HepG2 (cell line): ENCODE measurements at regions not wholly inside any gene's neighbourhood (a gene's known extent, or its start where the extent isn't known, plus 50 kb on each side); places are given as distances from the start of the nearest gene placed in this dataset.

Experiments
- ATAC-seq: fragments of 200-7000 bp; cut with Tn5 transposase; 3 replicates; pipeline ENCODE4 v1.9.1; 2020; ENCODE audit warnings: mild to moderate bottlenecking, moderate library complexity
- BruUV-seq: library from RNA; stranded (reverse); fragments of 400-500 nt; replicated peaks from 2 replicates; lab custom pipeline; 2021; lab: Mats Ljungman, UMichigan
- CTCF ChIA-PET: fragments of 300-600 bp; formaldehyde crosslinking; extraction: SDS; loops from one replicate; lab custom pipeline; 2021; ENCODE audit warnings: low total read pairs, inconsistent platforms, low intra/inter-chr PET ratio; lab: Yijun Ruan, JAX
- POLR2A ChIA-PET: fragments of 350-600 bp; sonication (Branson Sonifier 250); formaldehyde crosslinking; loops from one replicate; lab custom pipeline; 2020; ENCODE audit warnings: antibody characterized with exemption, inconsistent platforms; lab: Yijun Ruan, JAX
- DNase-seq: peaks from one replicate; pipeline ENCODE4 v3.0.0-alpha.2; 2015; ENCODE audit warnings: low spot score
- FAIRE-seq: peaks from 3 replicates; lab custom pipeline; 2011; peaks lifted over from hg19 to GRCh38; lab: Jason Lieb, UNC
- H2AFZ ChIP-seq: one replicate; pipeline ENCODE4 v1.6.1; 2011; ENCODE audit warnings: low read length, inconsistent platforms
- H3K27ac ChIP-seq: fragments of 300-600 bp; 3 replicates; pipeline ENCODE4 v1.8.0; 2011; ENCODE audit warnings: mixed run types, mild to moderate bottlenecking, mixed read lengths, low read length, inconsistent platforms; ENCODE audit not compliant: insufficient read depth; ENCODE audit errors: extremely low read length
- H3K27me3 ChIP-seq, 2 experiments: fragments of 200-600 bp in 1 of 2; 2 replicates in 1 of 2; 3 replicates in 1 of 2; pipeline versions ENCODE4 v1.6.0 to v1.8.0; 2011; ENCODE audit warnings: low read length in 2 of 2, mild to moderate bottlenecking in 2 of 2, moderate library complexity in 2 of 2, inconsistent platforms in 1 of 2; ENCODE audit not compliant: insufficient read depth in 2 of 2, control insufficient read depth in 1 of 2
- H3K36me3 ChIP-seq, 2 experiments: fragments of 200-600 bp in 1 of 2; replicated peaks in 1 of 2; 2 replicates in 1 of 2; 3 replicates in 1 of 2; pipeline versions ENCODE4 v1.5.1 to v1.8.0; 2011; ENCODE audit warnings: low read length in 2 of 2, inconsistent platforms in 1 of 2; ENCODE audit not compliant: insufficient read depth in 2 of 2, control insufficient read depth in 1 of 2
- H3K4me1 ChIP-seq: 2 replicates; pipeline ENCODE4 v1.5.1; 2012; ENCODE audit warnings: low read length, inconsistent platforms; ENCODE audit not compliant: insufficient read depth
- H3K4me2 ChIP-seq: 2 replicates; pipeline ENCODE4 v1.6.0; 2011; ENCODE audit warnings: low read depth, low read length, inconsistent platforms
- H3K4me3 ChIP-seq, 3 experiments: fragments of 200-600 bp in 1 of 3; sonication (generic), shearing (Covaris generic) in 1 of 3; replicated peaks in 1 of 3; 2 replicates each; pipeline ENCODE4 v1.5.1; 2011 to 2016; ENCODE audit warnings: low read length in 3 of 3, inconsistent platforms in 2 of 3, low read depth in 2 of 3, mild to moderate bottlenecking in 2 of 3, control low read depth in 1 of 3, mixed read lengths in 1 of 3; ENCODE audit not compliant: insufficient read depth in 1 of 3
- H3K79me2 ChIP-seq: one replicate; pipeline ENCODE4 v1.6.1; 2011; ENCODE audit warnings: low read length, inconsistent platforms; ENCODE audit not compliant: insufficient read depth
- H3K9ac ChIP-seq: 2 replicates; pipeline ENCODE4 v1.6.0; 2011; ENCODE audit warnings: mild to moderate bottlenecking, low read depth, low read length, inconsistent platforms; ENCODE audit not compliant: insufficient read depth
- H3K9me3 ChIP-seq: 2 replicates; pipeline ENCODE4 v1.5.1; 2012; ENCODE audit warnings: mild to moderate bottlenecking, low read length
- H4K20me1 ChIP-seq: 2 replicates; pipeline ENCODE4 v1.6.0; 2011; ENCODE audit warnings: inconsistent platforms, mild to moderate bottlenecking, low read length, moderate library complexity; ENCODE audit not compliant: insufficient read depth
- DBP ChIP-seq: sonication (generic); formaldehyde crosslinking; IDR thresholded peaks from 2 replicates; pipeline ENCODE4 v1.4.0; 2020; ENCODE audit warnings: missing genetic modification reagents; ENCODE audit errors: not compliant biosample characterization
- LRRFIP1 ChIP-seq: sonication (generic); formaldehyde crosslinking; conservative IDR thresholded peaks from 2 replicates; pipeline ENCODE4 v1.4.0; 2020; ENCODE audit warnings: missing genetic modification reagents
- ZNF34 ChIP-seq: sonication (generic); formaldehyde crosslinking; IDR thresholded peaks from 2 replicates; pipeline ENCODE4 v1.4.0; 2020; ENCODE audit warnings: mild to moderate bottlenecking, missing genetic modification reagents, borderline replicate concordance
- ZNF503 ChIP-seq: sonication (generic); formaldehyde crosslinking; IDR thresholded peaks from 2 replicates; pipeline ENCODE4 v1.4.0; 2020; ENCODE audit warnings: missing genetic modification reagents
- WGBS: methylation state at CpG from one replicate; pipeline ENCODE4 v1.1.6; 2017; ENCODE audit warnings: low lambda C conversion rate; 5-methylcytosine and 5-hydroxymethylcytosine counted together
- in situ Hi-C: cut with HindIII; loops from 2 replicates; pipeline ENCODE4 v1.10.0; 2017; ENCODE audit warnings: low pct_unique_long_range_greater_than_20kb; ENCODE audit not compliant: extremely low pct_ligation_motif_present
- intact Hi-C: fragments of 100-400 bp; cut with micrococcal nuclease; formaldehyde crosslinking; loops from one replicate; pipeline ENCODE4 v1.10.0; 2022; ENCODE audit not compliant: unreplicated experiment

DNA sequence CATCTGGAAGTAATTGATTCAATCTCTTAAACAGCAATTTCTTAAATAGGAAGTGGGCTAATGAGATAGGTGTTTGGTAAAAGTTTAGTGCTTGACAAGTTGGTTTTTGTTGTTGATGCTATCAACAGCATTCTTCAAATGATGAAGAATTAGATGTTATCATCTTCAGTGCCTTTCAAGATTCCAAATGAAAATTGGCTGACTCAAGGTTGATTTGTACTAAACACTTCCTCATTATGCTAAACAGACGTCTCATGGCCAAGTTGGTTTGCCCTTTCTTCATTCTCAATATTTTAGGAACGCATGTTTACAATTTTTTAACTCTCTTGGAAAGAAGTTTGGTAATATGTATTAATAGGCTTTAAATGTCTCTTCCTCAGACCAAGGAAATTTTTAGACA, 86.0 kb downstream of the MID1IP1 start:
- ATAC-seq (no peak), FAIRE-seq (no peak), DNase-seq (no peak)
- no peaks in the 10 kb centered on the region for H4K20me1 ChIP-seq
- no peaks in the 10 kb centered on the region for H3K9me3 ChIP-seq
- no peak overlapping the region for H3K4me3 ChIP-seq
- intact Hi-C loops (no loop called here), in situ Hi-C loops (no loop called here)
- no peaks in the 10 kb centered on the region for H3K36me3 ChIP-seq
- ChIA-PET CTCF (no interaction called here), POLR2A (no interaction called here)
- no peaks in the 10 kb centered on the region for H3K27me3 ChIP-seq
- TF ChIP-seq ZNF34 (CRISPR knock-in tag) = no peak
- TF ChIP-seq ZNF503 (CRISPR knock-in tag) = no peak
- TF ChIP-seq LRRFIP1 = no peak
- TF ChIP-seq DBP (CRISPR knock-in tag) = no peak
- H3K27ac ChIP-seq = no peak overlapping the region
- no TSS peak for BruUV-seq
- peaks cover 36% of the 10 kb centered on the region for H3K4me1 ChIP-seq
- H3K9ac ChIP-seq = no peak overlapping the region
- 62% methylated on average over 2 of the region's 2 CpGs for WGBS
- H2AFZ ChIP-seq = no peak overlapping the region
- H3K79me2 ChIP-seq = no peaks in the 10 kb centered on the region
- H3K4me2 ChIP-seq = no peak overlapping the region
